HG02852 (cell line): ENCODE measurements at regions not wholly inside any gene's neighbourhood (a gene's known extent, or its start where the extent isn't known, plus 50 kb on each side); places are given as distances from the start of the nearest gene placed in this dataset.
"Not testable (repeated sequence)": the region's sequence is repeated elsewhere in the genome, so short reads cannot be mapped to it uniquely, and the experiment has no call there.

ENCODE experiments used
- ATAC-seq: cut with Tn5 transposase; IDR thresholded peaks from one replicate; pipeline ENCODE4 v1.9.1; 2021; ENCODE audit warnings: mild to moderate bottlenecking, moderate library complexity; ENCODE audit not compliant: unreplicated experiment

- ATAC-seq: no peak
Measured at GRCh38 chr4:93888308-93888707, 59.8 kb downstream of the ATOH1 start.

GRCh38 chr4:93888768-93889167 is 60.2 kb downstream of the ATOH1 start:
- ATAC-seq: no peak

GRCh38 chr4:93891244-93891643 is 62.7 kb downstream of the ATOH1 start:
- ATAC-seq: no peak

- no peak for ATAC-seq
Measured at GRCh38 chr4:93894995-93895394, 66.4 kb downstream of the ATOH1 start.

GRCh38 chr4:93896516-93896915 is 68.0 kb downstream of the ATOH1 start:
- ATAC-seq: no peak

GRCh38 chr4:93897559-93897958 is 69.0 kb downstream of the ATOH1 start:
- peak; percentile 62 for ATAC-seq

GRCh38 chr4:93908778-93909177 is 80.2 kb downstream of the ATOH1 start:
- no peak for ATAC-seq

GRCh38 chr4:93911671-93912070 is 83.1 kb downstream of the ATOH1 start:
- ATAC-seq: no peak

GRCh38 chr4:93912146-93912545 is 83.6 kb downstream of the ATOH1 start:
- ATAC-seq: no peak

- no peak for ATAC-seq
Measured at GRCh38 chr4:93918856-93919255, 90.3 kb downstream of the ATOH1 start.

- ATAC-seq: not testable (repeated sequence)
Measured at GRCh38 chr4:93923570-93923969, 95.0 kb downstream of the ATOH1 start.

GRCh38 chr4:93947286-93947685 is 118.7 kb downstream of the ATOH1 start:
- ATAC-seq: no peak

- not testable (repeated sequence) for ATAC-seq
Measured at GRCh38 chr4:93950239-93950638, 121.7 kb downstream of the ATOH1 start.

GRCh38 chr4:93957186-93957585 is 128.6 kb downstream of the ATOH1 start:
- no peak for ATAC-seq

- no peak for ATAC-seq
Measured at GRCh38 chr4:93960450-93960849, 131.9 kb downstream of the ATOH1 start.

- ATAC-seq: no peak
Measured at GRCh38 chr4:93960916-93961315, 132.4 kb downstream of the ATOH1 start.

GRCh38 chr4:93981594-93981993 is 153.0 kb downstream of the ATOH1 start:
- no peak for ATAC-seq

- no peak for ATAC-seq
Measured at GRCh38 chr4:93982255-93982654, 153.7 kb downstream of the ATOH1 start.

- peak; percentile 98 for ATAC-seq
Measured at GRCh38 chr4:93983140-93983539, 154.6 kb downstream of the ATOH1 start.

- ATAC-seq: peak; percentile 55
Measured at GRCh38 chr4:93994175-93994994, 165.8 kb downstream of the ATOH1 start.

- ATAC-seq: no peak
Measured at GRCh38 chr4:93996895-93997294, 168.3 kb downstream of the ATOH1 start.

- no peak for ATAC-seq
Measured at GRCh38 chr4:94000559-94000958, 172.0 kb downstream of the ATOH1 start.

GRCh38 chr4:94006932-94007331 is 178.4 kb downstream of the ATOH1 start:
- ATAC-seq: no peak
